GM21529 (cell line): ENCODE measurements at regions not wholly inside any gene's neighbourhood (a gene's known extent, or its start where the extent isn't known, plus 50 kb on each side); places are given as distances from the start of the nearest gene placed in this dataset.

ENCODE experiments used
- ATAC-seq: cut with Tn5 transposase; IDR thresholded peaks from one replicate; pipeline ENCODE4 v1.9.1; 2021; ENCODE audit not compliant: unreplicated experiment

- no peak for ATAC-seq
These were observed 1093.9 kb downstream of the AACS start for GRCh38 chr12:126159139-126159538.

GRCh38 chr12:126160912-126161311 lies 1095.7 kb downstream of the AACS start:
- no peak for ATAC-seq

- no peak for ATAC-seq
These were observed 1098.7 kb downstream of the AACS start for GRCh38 chr12:126163984-126164383.

GRCh38 chr12:126171937-126172559 lies 1106.8 kb downstream of the AACS start:
- ATAC-seq: no peak

- no peak for ATAC-seq
These were observed 1117.5 kb downstream of the AACS start for GRCh38 chr12:126182619-126183236.

- no peak for ATAC-seq
These were observed 1119.8 kb downstream of the AACS start for GRCh38 chr12:126185025-126185424.

- ATAC-seq: no peak
These were observed 1124.6 kb downstream of the AACS start for GRCh38 chr12:126189856-126190255.

GRCh38 chr12:126191031-126191891 lies 1126.0 kb downstream of the AACS start:
- no peak for ATAC-seq

- no peak for ATAC-seq
These were observed 1126.7 kb downstream of the AACS start for GRCh38 chr12:126191949-126192348.

- no peak for ATAC-seq
These were observed 1128.0 kb downstream of the AACS start for GRCh38 chr12:126193190-126193589.

- no peak for ATAC-seq
These were observed 1131.0 kb downstream of the AACS start for GRCh38 chr12:126196263-126196662.

- no peak for ATAC-seq
These were observed 1133.3 kb downstream of the AACS start for GRCh38 chr12:126198516-126198915.

GRCh38 chr12:126198966-126199692 lies 1133.9 kb downstream of the AACS start:
- no peak for ATAC-seq

GRCh38 chr12:126201981-126202537 lies 1136.8 kb downstream of the AACS start:
- no peak for ATAC-seq

GRCh38 chr12:126204326-126204725 lies 1139.1 kb downstream of the AACS start:
- no peak for ATAC-seq

GRCh38 chr12:126210026-126210425 lies 1144.8 kb downstream of the AACS start:
- no peak for ATAC-seq

- no peak for ATAC-seq
These were observed 1145.2 kb downstream of the AACS start for GRCh38 chr12:126210448-126210847.

GRCh38 chr12:126212824-126213223 lies 1147.6 kb downstream of the AACS start:
- no peak for ATAC-seq

- ATAC-seq: no peak
These were observed 1153.5 kb downstream of the AACS start for GRCh38 chr12:126218697-126219096.

- ATAC-seq: no peak
These were observed 1153.9 kb downstream of the AACS start for GRCh38 chr12:126219139-126219538.

- no peak for ATAC-seq
These were observed 1154.5 kb downstream of the AACS start for GRCh38 chr12:126219654-126220279.
